GM18867 (cell line): ENCODE measurements at regions not wholly inside any gene's neighbourhood (a gene's known extent, or its start where the extent isn't known, plus 50 kb on each side); places are given as distances from the start of the nearest gene placed in this dataset.
"Not testable (repeated sequence)": the region's sequence is repeated elsewhere in the genome, so short reads cannot be mapped to it uniquely, and the experiment has no call there.

ENCODE experiments used
- ATAC-seq: cut with Tn5 transposase; IDR thresholded peaks from one replicate; pipeline ENCODE4 v1.9.1; 2021; ENCODE audit warnings: mild to moderate bottlenecking, moderate library complexity; ENCODE audit not compliant: unreplicated experiment

GRCh38 chr2:215863687-215864086 lies 149.7 kb downstream of the MREG start:
- ATAC-seq, result no peak

GRCh38 chr2:215862351-215862771 lies 151.0 kb downstream of the MREG start:
- no peak for ATAC-seq

- ATAC-seq, result no peak
Measured at GRCh38 chr2:215861607-215862350, 151.6 kb downstream of the MREG start.

- ATAC-seq, result no peak
Measured at GRCh38 chr2:215856080-215856479, 157.3 kb downstream of the MREG start.

- ATAC-seq, result not testable (repeated sequence)
Measured at GRCh38 chr2:215855308-215855707, 158.0 kb downstream of the MREG start.

GRCh38 chr2:215854008-215854407 lies 159.3 kb downstream of the MREG start:
- ATAC-seq, result no peak

GRCh38 chr2:215851696-215852095 lies 161.7 kb downstream of the MREG start:
- ATAC-seq, result no peak

GRCh38 chr2:215851082-215851481 lies 162.3 kb downstream of the MREG start:
- no peak for ATAC-seq

GRCh38 chr2:215850380-215850779 lies 163.0 kb downstream of the MREG start:
- no peak for ATAC-seq

GRCh38 chr2:215849771-215850170 lies 163.6 kb downstream of the MREG start:
- ATAC-seq, result no peak

GRCh38 chr2:215848698-215849097 lies 164.7 kb downstream of the MREG start:
- ATAC-seq, result no peak

- ATAC-seq, result no peak
Measured at GRCh38 chr2:215848146-215848545, 165.2 kb downstream of the MREG start.

GRCh38 chr2:215847718-215848117 lies 165.6 kb downstream of the MREG start:
- no peak for ATAC-seq

- no peak for ATAC-seq
Measured at GRCh38 chr2:215847056-215847455, 166.3 kb downstream of the MREG start.

- ATAC-seq, result peak; percentile 62
Measured at GRCh38 chr2:215845839-215846586, 167.3 kb downstream of the MREG start.

- ATAC-seq, result no peak
Measured at GRCh38 chr2:215843579-215843978, 169.8 kb downstream of the MREG start.

- no peak for ATAC-seq
Measured at GRCh38 chr2:215841175-215841816, 172.1 kb downstream of the MREG start.

GRCh38 chr2:215839816-215840215 lies 173.5 kb downstream of the MREG start:
- no peak for ATAC-seq

- no peak for ATAC-seq
Measured at GRCh38 chr2:215839309-215839708, 174.0 kb downstream of the MREG start.

GRCh38 chr2:215836881-215837280 lies 176.5 kb downstream of the MREG start:
- no peak for ATAC-seq

GRCh38 chr2:215835657-215836056 lies 177.7 kb downstream of the MREG start:
- no peak for ATAC-seq

GRCh38 chr2:215835231-215835630 lies 178.1 kb downstream of the MREG start:
- ATAC-seq, result no peak
